ENCODE measurements at regions not wholly inside any gene's neighbourhood (a gene's known extent, or its start where the extent isn't known, plus 50 kb on each side); places are given as distances from the start of the nearest gene placed in this dataset.

GRCh38 chr3:125692361-125692760 is 97.1 kb upstream of the OSBPL11 start:
- TF ChIP-seq CTCF (conservative IDR thresholded peaks at IDR 0.05 in 1 of 2, IDR thresholded peaks at IDR 0.05 in 1 of 2; ENCODE audit: low read depth in 1 of 2, low read length in 2 of 2) (no peak), EZH2 (IDR thresholded peaks at IDR 0.05; ENCODE audit: low read length, missing control alignments) (no peak)
